Lower leg skin (tissue), 3 donors: ENCODE measurements at regions not wholly inside any gene's neighbourhood (a gene's known extent, or its start where the extent isn't known, plus 50 kb on each side); places are given as distances from the start of the nearest gene placed in this dataset.
"Not testable (repeated sequence)": the region's sequence is repeated elsewhere in the genome, so short reads cannot be mapped to it uniquely, and the experiment has no call there.

Experiments
- CTCF ChIP-seq, 3 donors: fragments of 450-650 bp; IDR thresholded peaks; one replicate each; pipeline ENCODE4 v1.5.1; 2016; ENCODE audit warnings: antibody characterized with exemption in 3 of 3, mild to moderate bottlenecking in 3 of 3, moderate library complexity in 2 of 3
- POLR2A ChIP-seq, 2 donors: fragments of 450-650 bp; IDR thresholded peaks; one replicate each; pipeline ENCODE4 v1.6.1; 2016 to 2017; ENCODE audit warnings: antibody characterized with exemption in 2 of 2, mild to moderate bottlenecking in 1 of 2, moderate library complexity in 1 of 2

- not testable (repeated sequence) for TF ChIP-seq CTCF, POLR2A (IDR thresholded peaks at IDR 0.05)
Observed at GRCh38 chr16:88241404-88242311, 141.1 kb upstream of the ZNF469 start.
